K562 (cell line): ENCODE measurements at regions not wholly inside any gene's neighbourhood (a gene's known extent, or its start where the extent isn't known, plus 50 kb on each side); places are given as distances from the start of the nearest gene placed in this dataset.
"Not testable (repeated sequence)": the region's sequence is repeated elsewhere in the genome, so short reads cannot be mapped to it uniquely, and the experiment has no call there.

Experiments
- ATAC-seq: fragments of 200-7000 bp; cut with Tn5 transposase; 3 replicates; pipeline ENCODE4 v1.9.1; 2020; ENCODE audit warnings: moderate library complexity
- BruUV-seq: library from RNA; stranded (reverse); fragments of 400-500 nt; replicated peaks from 2 replicates; lab custom pipeline; 2021; lab: Mats Ljungman, UMichigan
- CTCF ChIA-PET: fragments of 300-600 bp; formaldehyde crosslinking; extraction: SDS; loops from one replicate; lab custom pipeline; 2021; ENCODE audit warnings: low intra/inter-chr PET ratio; lab: Yijun Ruan, JAX
- POLR2A ChIA-PET: fragments of 300-600, 350-650 bp; sonication (Branson Sonifier 250); formaldehyde crosslinking; extraction: SDS; loops from one replicate; lab custom pipeline; 2021; ENCODE audit warnings: antibody characterized with exemption, inconsistent platforms; lab: Yijun Ruan, JAX
- DNase-seq, 4 experiments: peaks; one replicate each; pipeline versions ENCODE4 v3.0.0 to v3.0.0-alpha.2; 2011 to 2018; ENCODE audit warnings: low spot score in 3 of 4, mixed read lengths in 3 of 4; ENCODE audit errors: extremely low read depth in 1 of 4
- FAIRE-seq: peaks from 2 replicates; lab custom pipeline; 2011; peaks lifted over from hg19 to GRCh38; lab: Jason Lieb, UNC
- H2AFZ ChIP-seq: 2 replicates; pipeline ENCODE4 v1.6.0; 2011; ENCODE audit warnings: low read depth, low read length, control low read depth, inconsistent platforms
- H3K27ac ChIP-seq: fragments of 200-600 bp; 3 replicates; pipeline ENCODE4 v1.8.0; 2011; ENCODE audit warnings: low read depth, mild to moderate bottlenecking, control low read depth, inconsistent platforms, low read length, moderate library complexity, mixed read lengths; ENCODE audit errors: extremely low read depth
- H3K27me3 ChIP-seq, 2 experiments: fragments of 300-600 bp in 1 of 2; 2 replicates in 1 of 2; 3 replicates in 1 of 2; pipeline versions ENCODE4 v1.6.0 to v1.8.0; 2011; ENCODE audit warnings: inconsistent platforms in 2 of 2, low read length in 2 of 2, mild to moderate bottlenecking in 1 of 2, mixed read lengths in 1 of 2, moderate library complexity in 1 of 2; ENCODE audit not compliant: control insufficient read depth in 2 of 2, insufficient read depth in 2 of 2
- H3K36me3 ChIP-seq: fragments of 300-600 bp; 3 replicates; pipeline ENCODE4 v1.8.0; 2011; ENCODE audit warnings: mild to moderate bottlenecking, low read length, inconsistent platforms; ENCODE audit not compliant: control insufficient read depth, insufficient read depth
- H3K4me1 ChIP-seq, 2 experiments: fragments of 200-600 bp in 1 of 2; replicated peaks in 1 of 2; 2 replicates in 1 of 2; 3 replicates in 1 of 2; pipeline versions ENCODE4 v1.5.1 to v1.8.0; 2011; ENCODE audit warnings: inconsistent platforms in 2 of 2, low read length in 2 of 2, mild to moderate bottlenecking in 1 of 2, mixed read lengths in 1 of 2, moderate library complexity in 1 of 2; ENCODE audit not compliant: control insufficient read depth in 2 of 2, insufficient read depth in 2 of 2
- H3K4me2 ChIP-seq: 2 replicates; pipeline ENCODE4 v1.6.1; 2011; ENCODE audit warnings: low read length, control low read depth, inconsistent platforms, mixed read lengths; ENCODE audit not compliant: insufficient read depth
- H3K4me3 ChIP-seq: fragments of 200-600 bp; sonication (generic), shearing (Covaris generic); 2 replicates; pipeline ENCODE4 v1.5.1; 2016; ENCODE audit warnings: control low read depth, inconsistent platforms
- H3K79me2 ChIP-seq: fragments of 200-600 bp; 3 replicates; pipeline ENCODE4 v1.8.0; 2011; ENCODE audit warnings: low read length, inconsistent platforms; ENCODE audit not compliant: control insufficient read depth, insufficient read depth
- H3K9ac ChIP-seq, 2 experiments: 2 replicates each; pipeline versions ENCODE4 v1.6.0 to v1.6.1; 2011; ENCODE audit warnings: low read depth in 2 of 2, low read length in 2 of 2, control low read depth in 1 of 2, inconsistent platforms in 1 of 2, mild to moderate bottlenecking in 1 of 2, mixed read lengths in 1 of 2; ENCODE audit not compliant: insufficient read depth in 1 of 2
- H3K9me1 ChIP-seq: one replicate; pipeline ENCODE4 v1.6.0; 2011; ENCODE audit warnings: inconsistent platforms, mild to moderate bottlenecking, low read length, moderate library complexity; ENCODE audit not compliant: control insufficient read depth, insufficient read depth
- H3K9me3 ChIP-seq: replicated peaks from 2 replicates; pipeline ENCODE4 v1.5.1; 2011; ENCODE audit warnings: low read depth, low read length, inconsistent platforms; ENCODE audit not compliant: control insufficient read depth, insufficient read depth
- H4K20me1 ChIP-seq: replicated peaks from 2 replicates; pipeline ENCODE4 v1.6.1; 2011; ENCODE audit warnings: low read length, inconsistent platforms, mixed read lengths; ENCODE audit not compliant: control insufficient read depth, insufficient read depth
- BCLAF1 ChIP-seq, 2 experiments: fragments of 450-650 bp in 1 of 2; IDR thresholded peaks; 2 replicates each; pipeline ENCODE4 v1.6.1; 2011 to 2017; ENCODE audit warnings: low read depth in 2 of 2, antibody characterized with exemption in 1 of 2, borderline replicate concordance in 1 of 2, low read length in 1 of 2, mild to moderate bottlenecking in 1 of 2, mixed read lengths in 1 of 2; ENCODE audit not compliant: control insufficient read depth in 1 of 2
- ZBTB11 ChIP-seq, 3 experiments: fragments of 200-800 bp in 1 of 3; fragments of 250-450 bp in 1 of 3; fragments of 450-650 bp in 1 of 3; sonication (Bioruptor Pico) in 1 of 3; sonication (Bioruptor generic) in 1 of 3; formaldehyde crosslinking in 1 of 3; IDR thresholded peaks; 2 replicates each; pipeline versions ENCODE4 v1.6.1 to v1.8.0; 2016 to 2022; ENCODE audit warnings: mild to moderate bottlenecking in 2 of 3, missing genetic modification characterization in 2 of 3, missing compliant biosample characterization in 1 of 3, moderate library complexity in 1 of 3
- WGBS: fragments of 100-300 bp; shearing (Covaris generic); methylation state at CpG from one replicate; pipeline ENCODE4 v1.1.6; 2016; ENCODE audit warnings: low coverage, mixed read lengths; ENCODE audit not compliant: insufficient coverage; ENCODE audit errors: missing lambda C conversion rate; 5-methylcytosine and 5-hydroxymethylcytosine counted together
- in situ Hi-C: fragments of 300-500 bp; cut with MboI; formaldehyde crosslinking; loops from 4 replicates; pipeline ENCODE4 v1.15.0; 2018; ENCODE audit warnings: inconsistent platforms, mixed read lengths
- intact Hi-C: fragments of 100-400 bp; cut with micrococcal nuclease; formaldehyde crosslinking; loops from 2 replicates; pipeline ENCODE4 v1.14.2; 2022

- H3K4me2 ChIP-seq, H3K79me2 ChIP-seq, H3K4me3 ChIP-seq, ATAC-seq, H3K27me3 ChIP-seq, H3K9me1 ChIP-seq, H3K27ac ChIP-seq, H3K4me1 ChIP-seq, H4K20me1 ChIP-seq, POLR2A ChIA-PET, H3K9ac ChIP-seq, in situ Hi-C loops, CTCF ChIA-PET, BruUV-seq, DNase-seq, FAIRE-seq, H3K36me3 ChIP-seq, H3K9me3 ChIP-seq, H2AFZ ChIP-seq: not testable (repeated sequence)
- peak in 1 of 3 experiments; percentile 95; a peak in 2 of 6 replicates for TF ChIP-seq ZBTB11 (CRISPR knock-in tag; IDR thresholded peaks at IDR 0.05)
- WGBS = 97% methylated on average over 3 of the region's 4 CpGs
- intact Hi-C loops = loop anchor here (10.0 kb wide), 1 partner anchor 128 kb away; no protein-coding TSS in a partner anchor
These were observed 207.9 kb downstream of the BCAS1 start for GRCh38 chr20:53862490-53862889.

GRCh38 chr20:53862136-53862397, 208.3 kb downstream of the BCAS1 start:
- H2AFZ ChIP-seq, H3K36me3 ChIP-seq, H3K4me2 ChIP-seq, H3K27me3 ChIP-seq, CTCF ChIA-PET, FAIRE-seq, H3K4me1 ChIP-seq, POLR2A ChIA-PET, H4K20me1 ChIP-seq, H3K4me3 ChIP-seq, ATAC-seq, DNase-seq, BruUV-seq, H3K79me2 ChIP-seq, H3K27ac ChIP-seq, H3K9me3 ChIP-seq, H3K9me1 ChIP-seq, H3K9ac ChIP-seq, in situ Hi-C loops: not testable (repeated sequence)
- 29% methylated on average over 1 of the region's 1 CpG for WGBS
- TF ChIP-seq BCLAF1 (IDR thresholded peaks at IDR 0.05; ENCODE audit: borderline replicate concordance in 1 of 2, control insufficient read depth in 1 of 2, low read depth in 2 of 2, low read length in 1 of 2) = 0 out of 4 replicates have a peak, but pooled peaks of 1 of the 2 experiments have one; percentile 20
- intact Hi-C loops = loop anchor here (10.0 kb wide), 1 partner anchor 127 kb away; no protein-coding TSS in a partner anchor
